ENCODE measurements at regions not wholly inside any gene's neighbourhood (a gene's known extent, or its start where the extent isn't known, plus 50 kb on each side); places are given as distances from the start of the nearest gene placed in this dataset.

- no peak for ATAC-seq
- WGBS, 2 donors (ENCODE audit: low coverage in 1 of 2): 21% methylated on average over 10 of the region's 20 CpGs; no CpG with 5 or more reads in 1 of the 2 donors
- H3K9me3 ChIP-seq: no peaks in the 10 kb centered on the region
- no peak overlapping the region for H3K27ac ChIP-seq
- TF ChIP-seq POLR2A (IDR thresholded peaks at IDR 0.05): no peak
- no peak for TF ChIP-seq CTCF (IDR thresholded peaks at IDR 0.05)
- no peak for TF ChIP-seq POLR2AphosphoS5 (IDR thresholded peaks at IDR 0.05)
- TF ChIP-seq EP300 (IDR thresholded peaks at IDR 0.05): no peak
- no peaks in the 10 kb centered on the region for H3K36me3 ChIP-seq
- H3K4me1 ChIP-seq: no peaks in the 10 kb centered on the region
- H3K4me3 ChIP-seq: no peak overlapping the region
- H3K27me3 ChIP-seq: peaks cover 78% of the 10 kb centered on the region
Observed at GRCh38 chr1:22212400-22213233, 69.7 kb upstream of the WNT4 start.

- no peak for ATAC-seq
- WGBS, 2 donors (ENCODE audit: low coverage in 1 of 2): 28 to 77% methylated on average over 3 to 5 of the region's 12 CpGs
- Histone ChIP-seq H3K36me3 (no peaks in the 10 kb centered on the region), H3K9me3 (peaks cover 0 to 4% (median 0%) of the 10 kb centered on the region in 3 donors), H3K4me1 (no peaks in the 10 kb centered on the region), H3K27me3 (peaks cover 57% of the 10 kb centered on the region), H3K4me3 (no peak overlapping the region), H3K27ac (no peak overlapping the region)
- no peak for TF ChIP-seq CTCF (IDR thresholded peaks at IDR 0.05)
- no peak for TF ChIP-seq POLR2AphosphoS5 (IDR thresholded peaks at IDR 0.05)
- TF ChIP-seq EP300 (IDR thresholded peaks at IDR 0.05): no peak
- no peak for TF ChIP-seq POLR2A (IDR thresholded peaks at IDR 0.05)
Observed at GRCh38 chr1:22216210-22216883, 73.5 kb upstream of the WNT4 start.

GRCh38 chr1:22216966-22217365 is 74.1 kb upstream of the WNT4 start:
- Histone ChIP-seq H3K4me3 (no peak overlapping the region), H3K27me3 (peaks cover 57% of the 10 kb centered on the region), H3K27ac (no peak overlapping the region), H3K9me3 (peaks cover 0 to 7% (median 0%) of the 10 kb centered on the region in 3 donors), H3K4me1 (no peaks in the 10 kb centered on the region), H3K36me3 (no peaks in the 10 kb centered on the region)
- TF ChIP-seq CTCF (IDR thresholded peaks at IDR 0.05) (no peak), POLR2A (IDR thresholded peaks at IDR 0.05) (no peak), POLR2AphosphoS5 (IDR thresholded peaks at IDR 0.05) (no peak), EP300 (IDR thresholded peaks at IDR 0.05) (no peak)
- no CpG with 5 or more reads among the region's 3 CpGs for WGBS, 2 donors (ENCODE audit: low coverage in 1 of 2)
- no peak for ATAC-seq

GRCh38 chr1:22217811-22218460 is 75.0 kb upstream of the WNT4 start:
- TF ChIP-seq EP300 (IDR thresholded peaks at IDR 0.05): no peak
- TF ChIP-seq POLR2AphosphoS5 (IDR thresholded peaks at IDR 0.05): no peak
- no peak for TF ChIP-seq POLR2A (IDR thresholded peaks at IDR 0.05)
- no peak for TF ChIP-seq CTCF (IDR thresholded peaks at IDR 0.05)
- Histone ChIP-seq H3K27me3 (peaks cover 57% of the 10 kb centered on the region), H3K4me3 (no peak overlapping the region), H3K36me3 (no peaks in the 10 kb centered on the region), H3K4me1 (no peaks in the 10 kb centered on the region), H3K9me3 (peaks cover 0 to 7% (median 0%) of the 10 kb centered on the region in 3 donors), H3K27ac (no peak overlapping the region)
- no peak for ATAC-seq
- 60% methylated on average over 1 of the region's 19 CpGs; no CpG with 5 or more reads in 1 of the 2 donors for WGBS, 2 donors (ENCODE audit: low coverage in 1 of 2)

Measured in gastroesophageal sphincter (tissue), 4 donors.